ENCODE measurements at regions not wholly inside any gene's neighbourhood (a gene's known extent, or its start where the extent isn't known, plus 50 kb on each side); places are given as distances from the start of the nearest gene placed in this dataset.

DNA sequence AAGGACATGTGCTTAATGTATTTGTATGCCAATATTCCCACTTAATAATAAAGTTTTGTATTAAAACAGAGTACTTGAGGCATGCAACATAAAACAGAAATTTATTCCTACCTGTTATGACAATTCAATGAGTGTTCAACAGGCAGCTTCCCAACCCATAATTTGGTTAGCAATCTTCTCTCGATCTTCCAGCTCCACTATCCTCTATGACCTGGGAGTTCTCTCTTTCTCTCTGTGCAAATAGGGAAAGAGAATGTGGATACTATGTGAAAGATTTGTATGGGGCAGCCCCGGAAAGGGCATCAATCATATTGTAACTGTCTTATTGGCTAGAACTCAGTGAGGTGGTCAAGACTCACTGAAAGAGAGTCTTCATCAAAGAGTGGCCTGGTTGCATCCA lies 644.9 kb upstream of the PCDH20 start:
- Histone ChIP-seq H3K27ac (no peak overlapping the region), H3K27me3 (no peaks in the 10 kb centered on the region), H3K9me3 (no peaks in the 10 kb centered on the region), H3K4me1 (no peaks in the 10 kb centered on the region), H3K4me3 (no peak overlapping the region), H3K36me3 (no peaks in the 10 kb centered on the region)
- no peak for DNase-seq (ENCODE audit: low spot score in 2 of 2)
- TF ChIP-seq, protein P1, sequence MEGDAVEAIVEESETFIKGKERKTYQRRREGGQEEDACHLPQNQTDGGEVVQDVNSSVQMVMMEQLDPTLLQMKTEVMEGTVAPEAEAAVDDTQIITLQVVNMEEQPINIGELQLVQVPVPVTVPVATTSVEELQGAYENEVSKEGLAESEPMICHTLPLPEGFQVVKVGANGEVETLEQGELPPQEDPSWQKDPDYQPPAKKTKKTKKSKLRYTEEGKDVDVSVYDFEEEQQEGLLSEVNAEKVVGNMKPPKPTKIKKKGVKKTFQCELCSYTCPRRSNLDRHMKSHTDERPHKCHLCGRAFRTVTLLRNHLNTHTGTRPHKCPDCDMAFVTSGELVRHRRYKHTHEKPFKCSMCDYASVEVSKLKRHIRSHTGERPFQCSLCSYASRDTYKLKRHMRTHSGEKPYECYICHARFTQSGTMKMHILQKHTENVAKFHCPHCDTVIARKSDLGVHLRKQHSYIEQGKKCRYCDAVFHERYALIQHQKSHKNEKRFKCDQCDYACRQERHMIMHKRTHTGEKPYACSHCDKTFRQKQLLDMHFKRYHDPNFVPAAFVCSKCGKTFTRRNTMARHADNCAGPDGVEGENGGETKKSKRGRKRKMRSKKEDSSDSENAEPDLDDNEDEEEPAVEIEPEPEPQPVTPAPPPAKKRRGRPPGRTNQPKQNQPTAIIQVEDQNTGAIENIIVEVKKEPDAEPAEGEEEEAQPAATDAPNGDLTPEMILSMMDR (IDR thresholded peaks at IDR 0.05): no peak
- no peak for TF ChIP-seq POLR2A (IDR thresholded peaks at IDR 0.05)
- TF ChIP-seq EP300 (IDR thresholded peaks at IDR 0.05): no peak
- WGBS, 2 donors: 92 to 97% methylated on average over 2 of the region's 2 CpGs

DNA sequence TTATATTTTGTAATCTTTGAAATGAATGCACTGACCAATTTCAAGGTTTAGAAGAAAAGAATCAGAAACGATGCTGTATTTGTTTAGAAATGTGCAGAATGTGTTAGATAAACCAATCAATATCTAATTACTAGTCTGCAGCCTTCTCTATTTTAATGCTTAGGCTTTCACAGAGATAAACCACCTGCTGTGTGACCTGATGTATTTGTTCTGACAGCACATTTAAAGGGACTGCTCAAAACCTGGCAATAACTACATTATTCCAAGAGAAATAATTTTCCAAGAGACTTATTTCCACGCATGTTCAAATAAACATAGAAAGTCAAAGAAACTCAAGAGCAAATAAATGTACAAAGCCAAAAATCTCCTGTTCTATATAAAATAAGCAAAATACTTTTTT lies 641.6 kb upstream of the PCDH20 start:
- no peaks in the 10 kb centered on the region for H3K27me3 ChIP-seq
- no peaks in the 10 kb centered on the region for H3K9me3 ChIP-seq
- no peak for DNase-seq (ENCODE audit: low spot score in 2 of 2)
- no peaks in the 10 kb centered on the region for H3K36me3 ChIP-seq
- no peak overlapping the region for H3K27ac ChIP-seq
- 73 to 75% methylated on average over 2 of the region's 2 CpGs for WGBS, 2 donors
- H3K4me3 ChIP-seq: no peak overlapping the region
- TF ChIP-seq POLR2A (IDR thresholded peaks at IDR 0.05) (no peak), EP300 (IDR thresholded peaks at IDR 0.05) (no peak)
- TF ChIP-seq, protein P1 (IDR thresholded peaks at IDR 0.05): no peak
- no peaks in the 10 kb centered on the region for H3K4me1 ChIP-seq

DNA sequence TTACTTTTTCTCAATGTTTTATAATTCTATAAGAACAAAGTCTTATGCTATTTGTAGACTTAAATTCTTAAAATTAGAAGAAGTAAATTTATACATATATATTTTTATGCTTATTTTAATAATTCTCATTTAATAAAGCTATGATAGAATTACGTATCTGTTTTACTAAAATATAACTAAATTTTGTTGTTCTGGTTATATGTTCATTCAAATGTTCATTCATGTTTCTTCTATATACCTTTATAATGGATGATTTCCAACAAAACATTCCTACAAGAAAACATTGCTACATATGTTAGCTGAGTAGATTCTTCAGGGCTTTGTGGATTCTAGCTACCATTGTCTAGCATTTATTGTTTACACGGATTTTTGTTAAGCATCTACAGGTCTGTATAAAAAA lies 634.3 kb upstream of the PCDH20 start:
- H3K4me3 ChIP-seq: no peak overlapping the region
- H3K4me1 ChIP-seq: no peaks in the 10 kb centered on the region
- H3K9me3 ChIP-seq: peaks cover 0 to 6% (median 0%) of the 10 kb centered on the region in 4 donors
- no peak overlapping the region for H3K27ac ChIP-seq
- no peak for DNase-seq (ENCODE audit: low spot score in 2 of 2)
- 91 to 92% methylated on average over 2 of the region's 2 CpGs for WGBS, 2 donors
- no peaks in the 10 kb centered on the region for H3K36me3 ChIP-seq
- H3K27me3 ChIP-seq: no peaks in the 10 kb centered on the region
- TF ChIP-seq, protein P1 (IDR thresholded peaks at IDR 0.05): no peak
- no peak for TF ChIP-seq POLR2A (IDR thresholded peaks at IDR 0.05)
- TF ChIP-seq EP300 (IDR thresholded peaks at IDR 0.05): no peak

DNA sequence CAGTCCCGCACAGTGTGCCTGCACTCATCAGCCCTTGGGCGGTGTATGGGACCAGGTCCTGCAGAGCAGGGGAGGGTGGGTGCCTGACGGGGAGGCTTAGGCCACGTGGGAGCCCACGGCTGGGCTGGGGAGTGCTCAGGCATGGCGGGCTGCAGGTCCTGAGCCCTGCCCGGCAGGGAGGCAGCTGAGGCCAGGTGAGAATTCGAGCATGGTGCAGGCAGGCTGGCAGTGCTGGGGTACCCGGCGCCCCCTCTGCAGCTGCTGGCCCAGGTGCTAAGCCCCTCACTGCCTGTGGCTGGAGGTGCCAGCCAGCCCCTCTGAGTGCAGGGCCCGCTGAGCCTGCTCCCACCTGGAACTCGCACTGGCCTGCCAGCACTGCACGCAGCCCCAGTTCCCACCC lies 630.9 kb upstream of the PCDH20 start:
- Histone ChIP-seq H3K4me1 (no peaks in the 10 kb centered on the region), H3K27ac (no peak overlapping the region), H3K4me3 (no peak overlapping the region), H3K9me3 (peaks cover 0 to 6% (median 0%) of the 10 kb centered on the region in 4 donors), H3K36me3 (no peaks in the 10 kb centered on the region), H3K27me3 (no peaks in the 10 kb centered on the region)
- 91 to 92% methylated on average over 10 of the region's 13 CpGs for WGBS, 2 donors
- TF ChIP-seq, protein P1 (IDR thresholded peaks at IDR 0.05): no peak
- no peak for TF ChIP-seq EP300 (IDR thresholded peaks at IDR 0.05)
- TF ChIP-seq POLR2A (IDR thresholded peaks at IDR 0.05): no peak
- no peak for DNase-seq (ENCODE audit: low spot score in 2 of 2)

DNA sequence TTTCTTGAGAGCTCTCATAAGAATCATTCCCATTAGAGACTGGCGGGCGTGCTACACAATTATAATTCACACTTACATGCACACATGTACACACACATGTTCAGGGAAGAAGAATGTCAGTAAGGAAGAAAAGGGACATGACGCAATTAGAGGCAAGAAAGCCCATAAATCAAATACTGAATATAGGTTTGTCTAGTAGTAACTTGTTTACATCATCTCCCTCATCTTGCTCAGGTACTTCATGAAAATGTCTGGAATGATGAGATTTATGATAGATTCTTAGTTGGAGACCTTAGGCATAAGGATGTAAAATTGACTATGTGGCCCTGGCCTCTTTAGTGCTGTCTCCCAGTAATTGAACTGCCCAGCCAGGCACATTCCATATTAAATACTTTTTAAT lies 628.0 kb upstream of the PCDH20 start:
- no peak for TF ChIP-seq EP300 (IDR thresholded peaks at IDR 0.05)
- TF ChIP-seq, protein P1 (IDR thresholded peaks at IDR 0.05): no peak
- TF ChIP-seq POLR2A (IDR thresholded peaks at IDR 0.05): no peak
- Histone ChIP-seq H3K9me3 (peaks cover 0 to 6% (median 0%) of the 10 kb centered on the region in 4 donors), H3K27me3 (no peaks in the 10 kb centered on the region), H3K4me1 (no peaks in the 10 kb centered on the region), H3K36me3 (no peaks in the 10 kb centered on the region), H3K27ac (no peak overlapping the region), H3K4me3 (no peak overlapping the region)
- DNase-seq (ENCODE audit: low spot score in 2 of 2): no peak
- 89% methylated on average over 3 of the region's 3 CpGs for WGBS, 2 donors
